GM12878 (cell line): ENCODE measurements at regions not wholly inside any gene's neighbourhood (a gene's known extent, or its start where the extent isn't known, plus 50 kb on each side); places are given as distances from the start of the nearest gene placed in this dataset.

Source experiments
- ASH2L ChIP-seq: fragments of 300-600, 200-600 bp; sonication (generic); IDR thresholded peaks from 2 replicates; pipeline ENCODE4 v1.6.1; 2017; ENCODE audit warnings: low read depth, mild to moderate bottlenecking, borderline replicate concordance
- ATF3 ChIP-seq: IDR thresholded peaks from 2 replicates; pipeline ENCODE4 v1.6.1; 2011; ENCODE audit warnings: low read depth, mild to moderate bottlenecking, low read length, moderate library complexity, borderline replicate concordance; ENCODE audit errors: extremely low read depth
- BCL11A ChIP-seq: IDR thresholded peaks from 2 replicates; pipeline ENCODE4 v1.6.1; 2011; ENCODE audit warnings: low read depth, low read length
- BMI1 ChIP-seq: fragments of 450-650 bp; IDR thresholded peaks from 2 replicates; pipeline ENCODE4 v1.6.1; 2016; ENCODE audit warnings: mild to moderate bottlenecking, moderate library complexity, borderline replicate concordance
- DPF2 ChIP-seq: fragments of 450-650 bp; IDR thresholded peaks from 2 replicates; pipeline ENCODE4 v1.6.1; 2017; ENCODE audit warnings: mild to moderate bottlenecking
- FOXK2 ChIP-seq: fragments of 450-650 bp; IDR thresholded peaks from 2 replicates; pipeline ENCODE4 v1.6.1; 2017; ENCODE audit warnings: mild to moderate bottlenecking, moderate library complexity
- FOXM1 ChIP-seq: IDR thresholded peaks from 2 replicates; pipeline ENCODE4 v1.6.1; 2012; ENCODE audit warnings: low read depth, mild to moderate bottlenecking, inconsistent platforms, low read length, moderate library complexity
- GABPA ChIP-seq: IDR thresholded peaks from 2 replicates; pipeline ENCODE4 v1.6.1; 2014; ENCODE audit warnings: antibody characterized with exemption, low read depth, mild to moderate bottlenecking, inconsistent platforms
- KAT2A ChIP-seq: conservative IDR thresholded peaks from 2 replicates; pipeline ENCODE4 v1.6.1; 2011; ENCODE audit warnings: low read depth, low read length; ENCODE audit not compliant: control insufficient read depth
- KLF5 ChIP-seq: fragments of 450-650 bp; IDR thresholded peaks from 2 replicates; pipeline ENCODE4 v1.6.1; 2014; ENCODE audit warnings: mild to moderate bottlenecking; ENCODE audit not compliant: partially characterized antibody
- LARP7 ChIP-seq: fragments of 450-650 bp; IDR thresholded peaks from 2 replicates; pipeline ENCODE4 v1.6.1; 2017; ENCODE audit warnings: mild to moderate bottlenecking
- MEF2B ChIP-seq: fragments of 450-650 bp; IDR thresholded peaks from 2 replicates; pipeline ENCODE4 v1.6.1; 2018; ENCODE audit warnings: mild to moderate bottlenecking, moderate library complexity; ENCODE audit not compliant: partially characterized antibody, poor library complexity, severe bottlenecking
- MTA3 ChIP-seq: IDR thresholded peaks from 2 replicates; pipeline ENCODE4 v1.6.1; 2012; ENCODE audit warnings: low read length, inconsistent platforms, borderline replicate concordance
- MYC ChIP-seq: IDR thresholded peaks from 2 replicates; pipeline ENCODE4 v1.6.1; 2011; ENCODE audit warnings: mild to moderate bottlenecking, low read length, moderate library complexity, inconsistent platforms; ENCODE audit not compliant: insufficient read depth, insufficient replicate concordance, insufficient read length, severe bottlenecking
- NRF1 ChIP-seq: conservative IDR thresholded peaks from 2 replicates; pipeline ENCODE4 v1.6.1; 2011; ENCODE audit warnings: mild to moderate bottlenecking, low read depth, low read length, improper control_type of control experiment
- PAX5 ChIP-seq: IDR thresholded peaks from 2 replicates; pipeline ENCODE4 v1.6.1; 2011; ENCODE audit warnings: low read depth, low read length, borderline replicate concordance
- PAX8 ChIP-seq: fragments of 450-650 bp; IDR thresholded peaks from 2 replicates; pipeline ENCODE4 v1.6.1; 2017; ENCODE audit warnings: mild to moderate bottlenecking, moderate library complexity
- SIN3A ChIP-seq: IDR thresholded peaks from 2 replicates; pipeline ENCODE4 v1.6.1; 2012; ENCODE audit warnings: low read depth, low read length, improper control_type of control experiment
- SREBF2 ChIP-seq: IDR thresholded peaks from 2 replicates; pipeline ENCODE4 v1.6.1; 2012; ENCODE audit warnings: mild to moderate bottlenecking, low read length
- STAT3 ChIP-seq: IDR thresholded peaks from 2 replicates; pipeline ENCODE4 v1.6.1; 2011; ENCODE audit warnings: low read depth, low read length, improper control_type of control experiment
- SUPT20H ChIP-seq: IDR thresholded peaks from 2 replicates; pipeline ENCODE4 v1.6.1; 2011; ENCODE audit warnings: low read depth, mild to moderate bottlenecking, low read length, moderate library complexity, borderline replicate concordance; ENCODE audit not compliant: control insufficient read depth
- TARDBP ChIP-seq: IDR thresholded peaks from 2 replicates; pipeline ENCODE4 v1.6.1; 2016; ENCODE audit warnings: borderline replicate concordance
- ZBTB40 ChIP-seq: fragments of 450-650 bp; IDR thresholded peaks from 2 replicates; pipeline ENCODE4 v1.6.1; 2016; ENCODE audit warnings: mild to moderate bottlenecking, moderate library complexity, borderline replicate concordance
- ZNF207 ChIP-seq: fragments of 450-650 bp; IDR thresholded peaks from 2 replicates; pipeline ENCODE4 v1.6.1; 2014; ENCODE audit warnings: antibody characterized with exemption, mild to moderate bottlenecking, borderline replicate concordance
- TF ChIP-seq, protein P1 (sequence below): IDR thresholded peaks from 2 replicates; pipeline ENCODE4 v1.6.1; 2011; ENCODE audit warnings: borderline replicate concordance, low read depth, mild to moderate bottlenecking, moderate library complexity, mixed read lengths, low read length; ENCODE audit not compliant: insufficient read depth; ENCODE audit errors: extremely low read length
- TF ChIP-seq, protein P2 (sequence below): IDR thresholded peaks from 2 replicates; pipeline ENCODE4 v1.6.1; 2012; ENCODE audit warnings: low read depth, low read length, improper control_type of control experiment

GRCh38 chr4:146059865-146060264 lies 115.7 kb upstream of the LSM6 start (continued):
- TF ChIP-seq SIN3A = no peak
- TF ChIP-seq STAT3 = no peak
- no peak for TF ChIP-seq KAT2A
- TF ChIP-seq MTA3 = 0 out of 2 replicates have a peak, but pooled peaks have one; percentile 62
- no peak for TF ChIP-seq ATF3
- TF ChIP-seq FOXM1 = peak; percentile 89
- TF ChIP-seq, protein P1, sequence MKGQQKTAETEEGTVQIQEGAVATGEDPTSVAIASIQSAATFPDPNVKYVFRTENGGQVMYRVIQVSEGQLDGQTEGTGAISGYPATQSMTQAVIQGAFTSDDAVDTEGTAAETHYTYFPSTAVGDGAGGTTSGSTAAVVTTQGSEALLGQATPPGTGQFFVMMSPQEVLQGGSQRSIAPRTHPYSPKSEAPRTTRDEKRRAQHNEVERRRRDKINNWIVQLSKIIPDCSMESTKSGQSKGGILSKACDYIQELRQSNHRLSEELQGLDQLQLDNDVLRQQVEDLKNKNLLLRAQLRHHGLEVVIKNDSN = no peak
- no peak for TF ChIP-seq PAX8
- peak; percentile 79; the same call in 1 of the 2 replicates for TF ChIP-seq BCL11A
- no peak for TF ChIP-seq DPF2
- TF ChIP-seq MEF2B = no peak
- TF ChIP-seq FOXK2 = no peak
- TF ChIP-seq ZNF207 = no peak
- peak; percentile 81 for TF ChIP-seq GABPA
- no peak for TF ChIP-seq ZBTB40
- TF ChIP-seq, protein P2, sequence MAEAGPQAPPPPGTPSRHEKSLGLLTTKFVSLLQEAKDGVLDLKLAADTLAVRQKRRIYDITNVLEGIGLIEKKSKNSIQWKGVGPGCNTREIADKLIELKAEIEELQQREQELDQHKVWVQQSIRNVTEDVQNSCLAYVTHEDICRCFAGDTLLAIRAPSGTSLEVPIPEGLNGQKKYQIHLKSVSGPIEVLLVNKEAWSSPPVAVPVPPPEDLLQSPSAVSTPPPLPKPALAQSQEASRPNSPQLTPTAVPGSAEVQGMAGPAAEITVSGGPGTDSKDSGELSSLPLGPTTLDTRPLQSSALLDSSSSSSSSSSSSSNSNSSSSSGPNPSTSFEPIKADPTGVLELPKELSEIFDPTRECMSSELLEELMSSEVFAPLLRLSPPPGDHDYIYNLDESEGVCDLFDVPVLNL = no peak
- no peak for TF ChIP-seq ASH2L
- TF ChIP-seq SREBF2 = no peak
- TF ChIP-seq NRF1 = no peak
- TF ChIP-seq LARP7 = no peak
- TF ChIP-seq TARDBP = 0 out of 2 replicates have a peak, but pooled peaks have one; percentile 18
- TF ChIP-seq MYC = no peak
- TF ChIP-seq SUPT20H = no peak
- no peak for TF ChIP-seq BMI1
- no peak for TF ChIP-seq KLF5
- peak; percentile 85 for TF ChIP-seq PAX5
